ENCODE measurements at regions not wholly inside any gene's neighbourhood (a gene's known extent, or its start where the extent isn't known, plus 50 kb on each side); places are given as distances from the start of the nearest gene placed in this dataset.

DNA sequence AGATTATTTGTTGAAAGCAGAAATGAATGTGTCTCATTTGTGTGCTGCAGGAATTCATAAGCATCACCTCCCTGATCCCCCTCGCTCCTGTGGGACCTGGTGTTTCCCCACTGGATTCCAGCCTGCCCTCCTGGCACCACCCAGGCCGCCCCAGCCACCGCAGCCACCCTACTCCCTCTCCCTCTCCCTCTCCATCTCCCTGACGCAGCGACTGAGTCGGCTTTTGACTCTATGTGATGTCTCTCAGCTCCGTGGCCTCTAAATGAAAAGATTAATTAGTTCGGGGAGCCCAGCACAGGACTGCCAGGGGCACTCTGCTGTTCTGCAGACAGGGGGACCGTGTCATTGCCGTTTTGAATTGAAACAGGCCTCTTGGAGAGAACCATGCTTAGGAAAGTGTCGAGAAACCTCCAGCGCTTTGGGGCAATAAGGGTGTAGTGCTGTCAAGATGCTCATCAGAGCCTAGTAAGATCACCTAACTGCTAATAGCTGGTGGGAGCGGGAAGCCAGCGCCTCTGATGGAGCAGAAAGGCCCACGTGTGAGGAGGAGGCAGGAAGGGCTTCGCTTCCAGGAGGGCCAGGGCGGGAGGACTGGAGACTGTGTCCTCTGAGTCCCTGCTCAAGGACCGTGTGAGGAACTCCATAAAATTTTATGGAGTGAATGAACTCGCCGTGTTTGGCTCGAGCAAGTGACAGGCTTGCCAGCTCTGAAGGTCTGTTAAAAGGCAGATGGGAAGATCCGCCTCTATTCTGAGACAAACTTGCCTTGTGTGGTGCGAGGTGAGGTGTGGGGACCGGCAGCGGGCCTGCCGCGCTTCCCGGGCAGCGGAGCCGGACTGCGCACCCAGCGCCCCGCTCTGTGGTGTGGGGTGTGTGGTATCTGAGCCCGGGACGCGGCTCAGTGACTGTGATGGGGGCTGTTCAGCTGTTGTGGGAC is 157.4 kb upstream of the C14orf180 start:
- no peaks in the 10 kb centered on the region for H3K36me3 ChIP-seq (ENCODE audit: control insufficient read depth, insufficient read depth, low read length)
- H3K4me3 ChIP-seq (ENCODE audit: low read length): no peak overlapping the region
- H3K27ac ChIP-seq (ENCODE audit: low read depth, low read length): no peak overlapping the region
- peaks cover 3% of the 10 kb centered on the region for H3K4me1 ChIP-seq (ENCODE audit: control insufficient read depth, insufficient read depth, low read length)
- H3K27me3 ChIP-seq (ENCODE audit: control insufficient read depth, insufficient read depth, low read length): no peaks in the 10 kb centered on the region
- no peak overlapping the region for H3K9ac ChIP-seq (ENCODE audit: low read length)

DNA sequence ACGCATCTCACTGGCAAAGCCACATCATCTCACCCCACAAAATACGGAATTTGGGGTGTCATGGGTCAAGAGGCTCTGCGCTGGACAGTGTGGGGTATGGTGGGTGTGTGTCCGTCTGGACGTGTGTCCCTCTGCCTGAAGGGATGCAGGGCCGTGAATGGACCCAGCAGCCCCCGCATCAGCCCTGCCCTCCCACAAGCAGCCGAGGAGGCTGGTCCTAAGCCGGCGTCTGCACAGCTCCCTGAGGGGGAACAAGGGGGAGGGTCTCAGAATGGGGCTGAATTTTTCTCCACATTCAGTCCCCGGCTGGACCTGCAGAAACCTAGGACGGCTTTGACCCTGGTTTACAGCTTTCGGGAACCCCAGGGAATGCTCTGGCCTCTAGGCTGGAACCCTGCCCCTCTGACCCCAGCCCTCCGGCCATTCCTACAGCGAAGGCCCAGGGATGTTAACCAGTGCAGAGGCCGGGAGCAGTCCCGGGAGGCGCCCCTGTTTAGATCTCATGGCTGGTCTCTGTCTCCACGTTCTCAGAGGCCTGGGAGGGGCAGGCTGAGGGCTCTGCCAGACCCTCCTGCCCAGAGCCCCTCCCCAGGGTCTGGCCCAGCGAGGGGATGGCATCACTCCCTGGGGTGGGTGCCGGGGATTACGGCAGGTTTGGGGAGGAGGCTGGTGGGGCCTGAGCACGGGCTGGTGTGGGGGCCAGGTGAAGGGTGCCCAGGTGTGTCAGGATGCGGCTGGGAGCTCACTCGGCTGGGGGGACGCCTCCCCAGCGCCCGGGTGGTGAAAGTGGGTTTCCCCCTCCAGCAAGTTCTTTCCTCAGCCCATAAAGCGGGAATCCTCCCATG is 156.5 kb upstream of the C14orf180 start:
- Histone ChIP-seq H3K9ac (ENCODE audit: low read length) (no peak overlapping the region), H3K36me3 (ENCODE audit: control insufficient read depth, insufficient read depth, low read length) (no peaks in the 10 kb centered on the region), H3K4me1 (ENCODE audit: control insufficient read depth, insufficient read depth, low read length) (peaks cover 3% of the 10 kb centered on the region), H3K4me3 (ENCODE audit: low read length) (no peak overlapping the region), H3K27me3 (ENCODE audit: control insufficient read depth, insufficient read depth, low read length) (no peaks in the 10 kb centered on the region), H3K27ac (ENCODE audit: low read depth, low read length) (no peak overlapping the region)

DNA sequence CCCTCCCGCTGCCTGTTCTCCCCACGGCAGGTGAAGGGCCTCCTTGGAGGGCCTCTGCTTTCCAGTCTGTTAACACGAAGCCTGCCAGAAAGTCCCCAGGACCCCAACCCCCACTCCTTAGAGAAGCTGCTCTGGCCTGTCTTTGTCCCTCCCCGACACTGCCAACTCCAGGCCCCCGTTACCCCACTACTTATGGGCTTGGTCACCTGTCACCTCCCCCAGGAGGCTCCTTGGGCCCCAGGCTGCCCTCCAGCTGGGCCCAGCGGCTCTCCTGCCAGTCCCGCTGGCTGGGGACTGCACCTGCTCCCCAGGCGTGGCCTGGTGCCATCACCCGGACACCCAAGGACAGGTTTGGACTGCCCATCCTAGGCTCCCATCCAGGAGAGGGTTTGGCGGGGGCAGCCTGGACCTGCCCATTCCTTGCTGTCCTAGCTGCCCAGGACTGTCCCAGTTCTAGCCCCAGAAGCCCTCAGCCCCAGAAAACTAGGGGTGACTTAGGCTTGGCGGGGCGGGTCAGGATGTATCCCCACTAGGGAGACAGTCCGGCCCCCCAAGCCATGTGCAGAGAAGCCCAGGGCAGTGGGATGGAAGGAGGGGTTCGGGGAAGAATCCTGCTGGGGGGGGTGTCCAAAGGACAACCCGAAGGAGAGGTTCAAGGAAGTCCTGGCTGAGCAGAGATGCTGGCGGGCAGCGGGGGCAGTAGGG is 155.7 kb upstream of the C14orf180 start:
- Histone ChIP-seq H3K36me3 (ENCODE audit: control insufficient read depth, insufficient read depth, low read length) (no peaks in the 10 kb centered on the region), H3K27ac (ENCODE audit: low read depth, low read length) (no peak overlapping the region), H3K4me3 (ENCODE audit: low read length) (no peak overlapping the region), H3K27me3 (ENCODE audit: control insufficient read depth, insufficient read depth, low read length) (no peaks in the 10 kb centered on the region), H3K9ac (ENCODE audit: low read length) (no peak overlapping the region), H3K4me1 (ENCODE audit: control insufficient read depth, insufficient read depth, low read length) (peaks cover 3% of the 10 kb centered on the region)

DNA sequence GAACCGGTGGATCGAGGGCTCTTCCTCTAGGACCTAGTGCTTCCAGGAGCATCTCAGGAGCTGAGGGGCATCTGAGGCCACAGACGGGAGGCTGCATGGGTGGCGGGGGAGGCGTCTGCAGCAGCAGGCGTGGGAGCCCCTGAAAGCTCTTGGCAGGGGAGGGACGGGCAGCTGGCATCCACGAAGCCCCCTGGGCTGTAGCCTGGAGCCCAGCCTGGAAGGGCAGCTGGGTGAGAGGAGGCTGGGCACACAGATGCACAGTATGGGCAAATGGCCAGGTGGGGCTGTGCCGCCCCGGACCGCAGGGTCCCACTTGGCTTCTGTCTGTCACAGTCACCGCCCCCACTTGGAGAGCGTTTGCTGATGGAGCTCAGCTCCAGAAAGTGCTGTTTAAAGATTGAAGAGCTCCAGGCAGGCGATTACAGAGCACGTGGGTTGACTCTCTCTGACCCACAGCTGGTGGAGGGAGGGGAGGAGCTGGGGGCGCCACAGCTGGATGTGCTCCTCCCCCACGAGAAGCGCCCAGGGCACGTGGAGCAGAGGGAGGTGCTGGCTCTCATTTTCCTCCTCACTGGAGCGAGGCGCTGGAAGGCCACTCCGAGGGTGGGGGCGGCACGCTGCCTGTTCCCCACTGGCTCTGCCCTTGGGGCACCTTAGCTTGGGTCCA is 155.0 kb upstream of the C14orf180 start:
- Histone ChIP-seq H3K27ac (ENCODE audit: low read depth, low read length) (no peak overlapping the region), H3K36me3 (ENCODE audit: control insufficient read depth, insufficient read depth, low read length) (no peaks in the 10 kb centered on the region), H3K4me1 (ENCODE audit: control insufficient read depth, insufficient read depth, low read length) (peaks cover 3% of the 10 kb centered on the region), H3K4me3 (ENCODE audit: low read length) (no peak overlapping the region), H3K27me3 (ENCODE audit: control insufficient read depth, insufficient read depth, low read length) (no peaks in the 10 kb centered on the region), H3K9ac (ENCODE audit: low read length) (no peak overlapping the region)

DNA sequence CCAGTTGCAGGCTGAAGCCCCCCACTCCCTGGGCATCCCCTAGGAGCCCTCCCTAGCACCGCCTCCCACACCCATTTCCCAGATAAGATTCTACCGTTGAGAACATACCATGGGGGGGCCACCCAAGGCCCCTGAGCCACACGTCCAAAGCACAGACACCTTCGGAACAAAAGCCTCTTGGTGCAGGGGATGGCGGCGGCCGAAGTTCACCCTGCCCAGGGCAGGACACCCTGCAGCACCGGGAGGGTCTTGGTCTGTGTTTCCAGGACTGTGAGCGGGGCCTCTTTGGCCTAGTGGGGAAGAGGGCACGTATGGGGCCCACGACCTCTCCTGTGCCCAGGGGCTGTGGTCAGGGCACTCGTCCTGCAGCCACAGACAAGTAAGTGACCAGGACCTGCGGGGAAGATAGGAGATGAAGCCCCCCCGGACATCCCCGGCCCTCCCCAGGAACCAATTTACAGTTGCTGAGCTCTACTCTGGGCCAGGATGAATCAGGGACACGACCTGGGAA is 154.3 kb upstream of the C14orf180 start:
- no peaks in the 10 kb centered on the region for H3K27me3 ChIP-seq (ENCODE audit: control insufficient read depth, insufficient read depth, low read length)
- peaks cover 3% of the 10 kb centered on the region for H3K4me1 ChIP-seq (ENCODE audit: control insufficient read depth, insufficient read depth, low read length)
- no peaks in the 10 kb centered on the region for H3K36me3 ChIP-seq (ENCODE audit: control insufficient read depth, insufficient read depth, low read length)
- H3K27ac ChIP-seq (ENCODE audit: low read depth, low read length): no peak overlapping the region
- no peak overlapping the region for H3K9ac ChIP-seq (ENCODE audit: low read length)
- H3K4me3 ChIP-seq (ENCODE audit: low read length): no peak overlapping the region

DNA sequence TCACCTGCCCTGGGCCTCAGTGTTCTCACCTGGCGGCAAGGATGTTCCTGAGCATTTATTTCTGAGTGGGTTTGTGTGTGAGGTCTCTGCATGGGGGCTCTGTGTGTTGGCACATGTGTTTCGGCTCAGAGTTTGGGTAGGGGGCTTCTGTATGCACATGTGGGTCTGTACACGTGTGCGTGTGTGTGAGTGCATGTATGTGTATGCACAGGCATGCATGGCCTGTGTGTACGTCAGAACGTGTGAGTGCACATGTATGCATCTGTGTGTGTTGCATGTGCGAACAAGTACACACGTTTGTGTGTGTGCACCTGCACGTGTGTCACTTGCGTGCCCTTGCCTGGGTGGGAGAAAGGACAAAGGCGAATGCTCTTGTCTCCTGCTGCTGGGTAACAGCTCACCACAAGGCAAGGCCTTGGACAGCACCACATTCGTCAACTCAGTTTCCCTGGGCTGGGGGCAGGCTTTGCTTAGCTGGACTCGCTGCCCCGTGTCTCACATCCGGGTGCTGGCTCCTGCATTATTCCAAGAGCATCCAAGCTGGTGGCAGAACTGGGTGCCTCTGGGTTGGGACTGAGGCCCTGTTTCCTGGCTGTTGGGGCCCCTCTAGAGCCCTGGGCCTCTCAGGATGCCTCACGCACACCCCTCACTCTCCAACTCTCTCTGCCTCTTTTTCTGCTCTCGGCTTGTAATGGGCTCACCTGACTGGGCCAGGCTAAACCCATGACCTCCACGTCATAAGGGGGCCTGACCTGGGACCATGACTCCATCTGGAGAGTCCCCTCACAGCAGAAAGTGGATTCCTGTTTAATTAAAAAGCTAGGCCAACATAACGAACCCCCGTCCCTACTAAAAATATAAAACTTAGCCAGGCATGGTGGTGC is 153.6 kb upstream of the C14orf180 start:
- H3K9ac ChIP-seq (ENCODE audit: low read length): no peak overlapping the region
- no peaks in the 10 kb centered on the region for H3K36me3 ChIP-seq (ENCODE audit: control insufficient read depth, insufficient read depth, low read length)
- H3K27me3 ChIP-seq (ENCODE audit: control insufficient read depth, insufficient read depth, low read length): no peaks in the 10 kb centered on the region
- no peak overlapping the region for H3K27ac ChIP-seq (ENCODE audit: low read depth, low read length)
- peaks cover 3% of the 10 kb centered on the region for H3K4me1 ChIP-seq (ENCODE audit: control insufficient read depth, insufficient read depth, low read length)
- no peak overlapping the region for H3K4me3 ChIP-seq (ENCODE audit: low read length)

DNA sequence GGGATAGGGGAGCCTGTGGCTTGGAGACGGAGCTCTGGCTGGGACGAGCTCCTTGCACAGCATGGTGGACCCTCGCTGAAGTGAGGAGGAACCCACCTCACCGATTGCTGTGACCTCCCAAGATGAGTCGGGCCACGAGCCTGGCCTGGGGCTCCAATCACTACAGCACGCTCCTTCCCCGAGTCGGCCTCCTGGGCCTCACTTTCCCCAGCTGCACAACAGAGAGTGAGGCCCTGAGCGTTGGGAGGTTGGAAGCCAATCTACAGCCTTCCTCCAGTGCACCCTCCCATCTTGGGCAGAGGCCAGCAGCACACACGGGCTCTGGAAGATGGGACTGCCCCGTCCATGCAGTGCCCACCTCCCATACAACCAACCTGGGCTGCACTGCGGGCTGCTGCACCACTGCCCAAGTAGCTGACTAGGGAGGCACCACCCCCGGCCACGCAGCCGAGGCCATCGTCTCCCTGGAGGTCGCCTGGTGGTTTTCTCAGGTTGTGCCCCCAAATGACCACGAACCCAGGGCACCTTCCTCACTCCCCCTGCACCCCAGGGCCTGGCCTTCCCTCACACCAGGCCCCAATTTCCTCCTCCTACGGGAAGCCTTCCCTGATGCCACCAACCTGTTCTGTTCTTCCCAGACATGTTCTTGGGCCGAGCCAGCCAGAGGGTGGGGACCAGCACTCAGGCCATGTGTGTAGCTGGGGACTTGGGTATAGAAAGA is 152.3 kb upstream of the C14orf180 start:
- peaks cover 3% of the 10 kb centered on the region for H3K4me1 ChIP-seq (ENCODE audit: control insufficient read depth, insufficient read depth, low read length)
- H3K27me3 ChIP-seq (ENCODE audit: control insufficient read depth, insufficient read depth, low read length): no peaks in the 10 kb centered on the region
- no peaks in the 10 kb centered on the region for H3K36me3 ChIP-seq (ENCODE audit: control insufficient read depth, insufficient read depth, low read length)
- H3K4me3 ChIP-seq (ENCODE audit: low read length): no peak overlapping the region
- H3K9ac ChIP-seq (ENCODE audit: low read length): no peak overlapping the region
- H3K27ac ChIP-seq (ENCODE audit: low read depth, low read length): no peak overlapping the region

DNA sequence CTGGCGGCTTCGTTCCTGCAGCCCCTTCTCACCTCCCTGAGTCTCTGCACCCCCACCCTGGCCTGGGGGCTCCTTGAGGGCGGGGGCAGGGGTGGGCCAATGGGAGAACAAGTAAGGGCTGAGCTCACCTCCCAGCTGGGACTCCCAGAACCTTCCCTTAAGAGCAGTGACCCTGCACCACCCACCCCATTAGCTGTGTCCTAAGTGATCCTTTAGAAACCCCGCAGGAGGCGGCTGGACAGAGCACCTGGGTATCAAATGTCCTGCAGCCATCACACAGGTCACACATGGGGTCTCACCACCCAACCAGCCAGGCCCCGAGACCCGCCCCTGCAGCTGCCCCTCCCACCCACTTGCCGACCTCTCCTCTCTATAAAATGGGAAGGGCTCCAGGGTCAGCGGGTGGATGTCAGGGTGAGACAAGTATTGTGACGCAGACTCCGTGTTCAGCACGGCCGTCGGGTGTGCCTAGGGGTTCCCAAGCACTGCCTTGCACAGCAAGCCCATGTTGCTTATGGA is 151.2 kb upstream of the C14orf180 start:
- H3K27me3 ChIP-seq (ENCODE audit: control insufficient read depth, insufficient read depth, low read length): no peaks in the 10 kb centered on the region
- no peaks in the 10 kb centered on the region for H3K4me1 ChIP-seq (ENCODE audit: control insufficient read depth, insufficient read depth, low read length)
- H3K27ac ChIP-seq (ENCODE audit: low read depth, low read length): no peak overlapping the region
- no peak overlapping the region for H3K9ac ChIP-seq (ENCODE audit: low read length)
- H3K36me3 ChIP-seq (ENCODE audit: control insufficient read depth, insufficient read depth, low read length): no peaks in the 10 kb centered on the region
- no peak overlapping the region for H3K4me3 ChIP-seq (ENCODE audit: low read length)

DNA sequence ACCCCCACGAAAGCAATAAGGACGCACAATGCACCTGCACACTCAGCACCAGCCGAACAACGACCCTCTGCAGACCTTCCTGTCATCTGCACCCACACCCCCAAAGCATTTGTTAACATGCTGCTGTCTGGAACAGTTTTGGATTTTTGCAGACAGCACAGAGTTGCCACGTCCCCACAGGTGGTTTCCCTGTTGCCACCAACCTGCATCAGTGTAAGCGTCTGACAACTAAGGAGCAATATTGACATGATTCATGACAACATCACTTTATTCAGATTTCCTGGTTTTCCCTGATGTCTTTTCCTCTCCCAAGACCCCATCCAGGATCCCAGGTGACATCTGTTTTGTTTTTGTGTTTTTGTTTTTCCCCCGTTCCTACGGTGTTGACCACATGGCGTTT is 150.7 kb upstream of the C14orf180 start:
- H3K36me3 ChIP-seq (ENCODE audit: control insufficient read depth, insufficient read depth, low read length): no peaks in the 10 kb centered on the region
- H3K9ac ChIP-seq (ENCODE audit: low read length): no peak overlapping the region
- H3K27ac ChIP-seq (ENCODE audit: low read depth, low read length): no peak overlapping the region
- no peak overlapping the region for H3K4me3 ChIP-seq (ENCODE audit: low read length)
- no peaks in the 10 kb centered on the region for H3K27me3 ChIP-seq (ENCODE audit: control insufficient read depth, insufficient read depth, low read length)
- H3K4me1 ChIP-seq (ENCODE audit: control insufficient read depth, insufficient read depth, low read length): no peaks in the 10 kb centered on the region

DNA sequence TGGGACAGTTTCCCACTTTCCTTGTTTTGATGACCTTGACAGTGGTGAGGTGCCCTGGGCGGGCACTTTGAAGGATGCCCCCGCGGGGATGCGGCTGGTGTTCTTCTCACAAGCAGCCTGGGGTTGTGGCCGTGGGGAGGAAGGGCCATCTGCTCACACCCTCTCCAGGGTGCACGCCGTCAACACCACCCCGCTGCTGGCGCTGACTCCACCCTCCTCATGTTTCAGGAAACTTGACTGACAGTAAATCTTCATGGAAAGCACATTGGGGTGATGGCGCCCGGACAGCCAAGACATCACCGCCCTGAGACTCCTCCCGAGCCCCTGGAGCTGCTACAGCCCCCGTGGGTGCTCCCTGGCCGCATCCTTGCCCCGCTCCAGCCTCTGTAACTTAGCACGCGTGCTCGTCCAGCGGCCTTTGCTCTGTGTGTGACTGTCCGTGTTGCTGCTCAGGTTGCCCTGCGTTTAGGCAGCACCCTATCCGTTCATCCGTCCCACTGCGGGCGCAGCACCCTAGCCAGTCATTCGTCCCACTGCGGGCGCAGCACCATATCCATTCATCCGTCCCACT is 150.2 kb upstream of the C14orf180 start:
- H3K27ac ChIP-seq (ENCODE audit: low read depth, low read length): no peak overlapping the region
- no peaks in the 10 kb centered on the region for H3K36me3 ChIP-seq (ENCODE audit: control insufficient read depth, insufficient read depth, low read length)
- H3K4me3 ChIP-seq (ENCODE audit: low read length): no peak overlapping the region
- no peak overlapping the region for H3K9ac ChIP-seq (ENCODE audit: low read length)
- H3K4me1 ChIP-seq (ENCODE audit: control insufficient read depth, insufficient read depth, low read length): no peaks in the 10 kb centered on the region
- H3K27me3 ChIP-seq (ENCODE audit: control insufficient read depth, insufficient read depth, low read length): no peaks in the 10 kb centered on the region

Data from rectal smooth muscle tissue (tissue), 1 donor.